Left cardiac atrium (tissue), 4 donors: ENCODE measurements at regions not wholly inside any gene's neighbourhood (a gene's known extent, or its start where the extent isn't known, plus 50 kb on each side); places are given as distances from the start of the nearest gene placed in this dataset.

ENCODE experiments used
- ATAC-seq, 2 donors: fragments of 200-7000 bp; cut with Tn5 transposase; one replicate each; pipeline ENCODE4 v1.9.1; 2020; ENCODE audit warnings: mild to moderate bottlenecking in 2 of 2, moderate library complexity in 2 of 2
- DNase-seq: peaks from one replicate; pipeline ENCODE4 v3.0.0-alpha.2; 2020
- intact Hi-C, 2 donors: fragments of 100-400 bp; cut with DNase I; formaldehyde crosslinking; loops; one replicate each; pipeline versions ENCODE4 v1.14.1 to v1.15.1; 2022 to 2023
- donor health status: DM: no; HTN: yes; CAD: no.
- donor health status: DM: no; HTN: yes; CAD: no; lungs with severe emphysema.
- donor health status: DM: yes; HTN: yes; CAD: no.
- donor health status: Dilated cardiomyopathy.

DNA sequence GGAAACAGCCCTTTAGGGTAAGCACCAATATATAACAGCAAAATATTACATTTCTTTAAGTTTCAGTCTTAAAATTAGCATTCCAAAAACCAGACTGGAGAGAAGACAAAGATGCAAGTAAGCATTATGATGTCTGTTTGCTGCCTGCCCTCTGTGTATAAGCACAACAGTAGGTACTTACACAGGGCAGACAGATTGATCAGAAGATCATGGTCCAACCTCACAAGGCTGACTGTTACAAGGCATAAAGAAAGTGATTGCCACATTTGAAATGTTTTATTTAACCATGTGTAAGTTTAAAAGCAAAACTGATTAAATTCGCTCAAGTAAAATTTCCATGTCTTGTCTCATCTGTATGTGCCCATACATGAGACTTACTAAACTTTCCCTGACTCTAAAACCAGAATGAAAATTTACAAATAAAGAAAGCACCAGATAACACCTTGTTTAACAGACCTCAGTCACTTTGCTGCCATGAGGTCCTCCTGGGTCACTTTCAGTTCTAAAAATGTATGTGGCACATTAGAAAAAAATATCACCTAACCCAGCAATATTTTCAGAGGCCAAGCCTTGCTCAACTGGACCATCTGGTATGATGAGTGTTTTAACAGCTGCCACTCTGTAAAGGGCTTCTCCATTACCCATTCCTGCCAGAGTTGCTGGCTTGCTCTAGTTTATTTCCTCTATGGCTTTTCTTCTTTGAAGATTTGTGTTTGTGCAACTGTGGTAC lies 297.0 kb downstream of the RBM26 start:
- intact Hi-C loops = no loop called here
- no peak for DNase-seq
- no peak for ATAC-seq

DNA sequence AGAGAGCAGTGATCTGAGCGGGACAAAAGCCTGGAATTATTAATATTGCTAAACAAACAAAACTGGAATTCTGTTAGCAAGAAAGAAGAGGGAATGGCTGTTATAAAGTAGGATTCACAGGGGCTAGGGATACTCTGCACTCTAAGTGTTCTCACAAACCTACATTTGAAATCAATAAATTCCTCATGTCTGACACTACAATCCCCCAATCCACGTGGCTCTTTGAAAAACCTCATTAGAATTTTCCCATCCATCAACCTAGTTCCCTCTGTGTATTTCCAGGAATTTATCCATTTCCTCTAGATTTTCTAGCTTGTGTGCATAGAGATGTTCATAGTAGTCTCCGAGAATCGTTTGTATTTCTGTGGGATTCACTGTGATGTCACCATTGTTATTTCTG lies 307.5 kb downstream of the RBM26 start:
- intact Hi-C loops = no loop called here
- ATAC-seq (no peak), DNase-seq (no peak)

DNA sequence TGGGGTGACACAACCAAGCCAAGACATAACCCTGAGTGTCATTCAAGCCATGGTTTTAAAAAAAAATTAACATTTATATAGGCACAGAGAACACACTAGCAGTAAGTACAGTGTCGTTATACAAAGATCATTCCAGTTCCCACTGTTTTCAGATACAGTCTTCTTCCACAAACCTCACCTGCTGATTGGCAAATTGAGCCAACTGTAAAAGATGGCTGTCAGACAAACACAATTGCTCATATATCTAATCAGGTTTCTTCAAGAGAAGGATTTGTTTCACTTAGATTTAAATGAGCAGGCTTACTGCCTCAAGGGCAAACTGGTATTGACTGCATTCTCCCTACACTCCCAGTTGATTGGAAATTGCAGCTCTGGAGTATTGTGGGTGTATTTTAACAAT lies 308.9 kb downstream of the RBM26 start:
- DNase-seq = no peak

DNA sequence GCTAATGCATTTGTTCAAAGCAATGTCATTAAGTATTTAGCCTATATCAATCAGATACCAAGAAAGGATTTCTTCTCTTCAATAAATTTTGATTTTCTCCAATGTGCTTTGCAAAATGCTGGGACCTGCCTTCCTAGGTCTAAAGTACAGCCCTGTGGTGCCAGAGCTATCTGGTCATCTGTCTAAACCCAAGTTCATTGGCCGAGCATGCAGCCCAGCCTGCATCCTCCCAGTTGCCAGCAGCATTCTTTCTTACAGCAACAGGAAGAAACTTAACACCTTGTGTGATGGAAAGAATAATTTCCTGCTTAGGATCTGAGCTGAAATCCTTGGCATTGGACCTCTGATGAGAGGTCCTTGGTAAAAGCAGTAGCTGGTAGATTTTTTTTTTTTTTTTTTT lies 310.0 kb downstream of the RBM26 start:
- ATAC-seq (no peak), DNase-seq (no peak)
- intact Hi-C loops = no loop called here

More for the DNA sequence above, 308.9 kb downstream of the RBM26 start:
- no peak for ATAC-seq
- intact Hi-C loops = no loop called here

DNA sequence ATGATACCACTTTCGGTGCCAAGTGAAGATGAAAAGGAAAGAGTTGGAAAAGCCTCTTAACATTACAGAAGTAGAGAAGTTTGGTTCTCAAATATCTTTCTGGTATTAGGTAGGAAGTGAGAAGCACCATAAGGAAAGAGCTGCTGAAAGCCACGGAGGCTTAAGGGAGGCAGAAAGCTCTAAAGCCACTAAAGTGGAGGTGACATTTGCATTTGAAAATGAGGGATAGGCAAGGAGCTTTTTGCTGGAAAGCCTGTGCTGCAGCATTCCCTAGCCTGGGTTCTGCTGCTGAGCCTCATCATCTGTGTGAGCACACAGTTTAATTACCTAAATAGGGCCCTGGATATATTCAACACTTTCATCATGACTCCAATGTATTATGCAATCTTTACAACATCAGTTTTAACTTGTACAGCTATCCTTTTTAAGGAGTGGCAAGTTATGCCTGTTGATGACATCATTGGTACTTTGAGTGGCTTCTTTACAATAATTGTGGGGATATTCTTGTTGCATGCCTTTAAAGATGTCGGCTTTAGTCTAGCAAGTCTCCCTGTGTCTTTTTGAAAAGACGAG lies 315.4 kb downstream of the RBM26 start:
- intact Hi-C loops = no loop called here
- ATAC-seq (no peak), DNase-seq (no peak)

DNA sequence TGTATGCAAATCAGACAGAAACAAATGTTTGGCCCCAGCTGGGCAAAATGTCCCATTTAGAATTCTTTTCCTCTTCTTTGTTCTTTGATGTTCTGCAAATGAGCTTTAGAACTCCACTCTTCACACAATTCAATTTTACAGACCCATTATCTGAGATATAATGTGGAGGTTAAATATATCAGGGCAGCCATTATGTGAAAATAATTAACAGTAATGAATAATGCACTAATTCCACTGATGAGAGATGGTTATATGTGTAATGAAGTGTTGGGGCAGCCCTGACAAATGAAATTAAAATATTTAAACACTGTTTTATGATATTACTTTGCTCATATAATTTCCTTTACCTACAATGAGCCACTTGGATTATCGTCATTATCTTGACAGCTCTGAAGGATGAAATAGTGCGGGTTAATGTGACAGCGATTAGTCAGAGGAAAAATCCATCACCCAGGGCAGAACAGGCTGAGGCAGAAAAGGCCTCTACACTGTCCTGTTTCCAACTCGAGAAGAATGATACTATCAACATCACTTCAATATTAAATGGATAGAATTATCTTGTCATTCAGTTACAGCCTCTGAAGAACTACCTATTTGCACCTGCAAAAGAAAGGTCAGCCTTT lies 321.1 kb downstream of the RBM26 start:
- DNase-seq (no peak), ATAC-seq (no peak)
- intact Hi-C loops = no loop called here

DNA sequence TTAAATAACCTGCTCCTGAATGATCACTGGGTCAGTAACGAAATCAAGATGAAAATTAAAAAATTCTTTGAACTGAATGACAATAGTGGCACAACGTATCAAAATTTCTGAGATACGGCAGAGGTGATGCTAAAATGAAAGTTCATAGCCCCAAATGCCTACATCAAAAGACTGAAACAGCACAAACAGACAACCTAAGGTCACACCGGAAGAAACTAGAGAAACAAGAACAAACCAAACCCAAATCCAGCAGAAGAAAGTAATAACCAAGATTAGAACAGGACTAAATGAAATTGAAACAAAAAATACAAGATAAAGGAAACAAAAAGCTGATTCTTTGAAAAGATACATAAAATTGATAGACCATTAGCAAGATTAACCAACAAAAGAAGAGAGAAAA lies 324.1 kb downstream of the RBM26 start:
- intact Hi-C loops = no loop called here
- ATAC-seq (no peak), DNase-seq (no peak)

DNA sequence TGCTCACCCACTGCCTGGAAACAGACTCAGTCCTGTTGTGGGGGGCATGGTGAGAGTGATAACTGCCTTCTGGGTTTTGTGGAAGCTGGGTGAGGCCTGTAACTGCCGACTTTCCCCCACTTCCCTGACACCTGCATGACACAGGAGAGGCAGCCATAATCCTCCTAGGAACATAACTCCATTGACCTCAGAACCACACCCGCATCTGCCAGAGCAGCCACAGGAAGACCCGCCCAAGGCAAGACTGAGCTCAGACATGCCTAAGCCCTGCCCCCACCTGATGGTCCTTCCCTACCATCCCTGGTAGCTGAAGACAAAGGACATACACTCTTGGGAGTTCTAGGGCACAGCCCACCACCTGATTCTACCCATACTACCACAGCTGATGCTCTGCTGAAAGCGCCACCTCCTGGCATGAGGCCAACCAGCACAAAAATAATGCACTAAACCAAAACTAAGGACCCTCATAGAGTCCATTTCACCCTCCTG lies 326.7 kb downstream of the RBM26 start:
- ATAC-seq = no peak
- DNase-seq = no peak
- intact Hi-C loops = no loop called here

DNA sequence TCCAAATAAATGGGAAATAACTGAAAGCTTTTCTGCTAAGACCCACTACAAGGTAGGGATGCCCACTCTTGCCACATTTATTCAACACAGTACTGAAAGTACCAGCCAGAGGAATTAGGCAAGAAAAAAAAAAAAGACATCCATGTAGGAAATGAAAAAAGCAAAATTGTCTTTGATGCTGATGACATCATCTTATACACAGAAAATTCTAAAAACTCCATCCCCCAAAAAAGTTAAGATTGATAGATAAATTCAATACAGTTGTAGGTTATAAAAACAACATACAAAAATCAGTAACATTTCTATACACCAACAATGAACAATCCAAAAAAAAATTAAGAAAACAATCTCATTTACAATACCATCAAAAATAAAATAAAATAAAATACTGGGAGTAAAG lies 330.4 kb downstream of the RBM26 start:
- no peak for ATAC-seq
- intact Hi-C loops = no loop called here
- DNase-seq = no peak

DNA sequence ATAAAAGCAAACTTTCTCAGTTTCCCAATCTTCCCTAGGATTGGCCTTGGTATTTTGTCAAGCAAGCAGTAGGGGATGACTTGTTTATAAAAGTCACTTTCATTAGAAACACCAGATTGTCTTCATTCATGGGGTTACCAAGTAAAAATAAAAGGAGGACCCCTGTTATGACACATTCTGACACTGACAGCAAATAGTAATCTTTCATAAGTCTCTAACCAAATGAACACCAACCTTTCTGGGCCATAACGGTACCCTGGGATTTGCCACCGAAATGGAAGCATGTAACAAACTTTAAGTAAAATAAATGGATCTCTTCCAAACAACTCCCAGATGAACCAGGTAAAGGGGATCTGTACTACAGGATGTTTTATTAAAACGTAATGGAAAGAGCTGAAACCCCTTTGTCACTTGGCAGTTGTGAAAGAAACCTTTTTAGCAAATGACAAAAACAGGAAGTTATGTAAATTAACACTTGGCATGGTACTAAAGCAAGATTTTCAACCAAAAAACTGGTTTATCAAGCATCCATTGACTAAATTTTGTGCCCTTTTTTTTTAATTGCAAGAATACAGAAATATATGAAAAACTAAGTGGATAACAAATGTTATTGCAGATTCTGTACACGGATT lies 335.6 kb downstream of the RBM26 start:
- intact Hi-C loops = no loop called here
- DNase-seq (no peak), ATAC-seq (no peak)

DNA sequence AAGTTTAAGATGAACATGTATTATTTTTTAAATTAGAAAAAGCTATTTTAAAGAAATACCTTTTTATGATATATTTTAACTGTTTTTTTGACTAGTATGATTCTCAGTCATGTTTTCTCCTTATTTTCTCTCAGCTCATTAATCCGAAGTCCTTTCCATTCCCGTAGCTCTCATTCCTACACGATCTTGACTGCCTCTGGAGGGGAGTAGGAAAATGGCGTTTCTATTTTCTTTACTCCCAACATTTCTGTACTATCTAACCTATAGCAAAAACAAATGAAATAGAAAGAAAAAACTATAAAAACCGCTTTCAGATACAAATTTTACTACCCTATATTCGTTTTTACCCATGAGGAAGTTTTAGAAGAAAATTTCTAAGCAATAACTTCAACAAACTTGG lies 343.8 kb downstream of the RBM26 start:
- no peak for ATAC-seq
- intact Hi-C loops = no loop called here
- DNase-seq = no peak

DNA sequence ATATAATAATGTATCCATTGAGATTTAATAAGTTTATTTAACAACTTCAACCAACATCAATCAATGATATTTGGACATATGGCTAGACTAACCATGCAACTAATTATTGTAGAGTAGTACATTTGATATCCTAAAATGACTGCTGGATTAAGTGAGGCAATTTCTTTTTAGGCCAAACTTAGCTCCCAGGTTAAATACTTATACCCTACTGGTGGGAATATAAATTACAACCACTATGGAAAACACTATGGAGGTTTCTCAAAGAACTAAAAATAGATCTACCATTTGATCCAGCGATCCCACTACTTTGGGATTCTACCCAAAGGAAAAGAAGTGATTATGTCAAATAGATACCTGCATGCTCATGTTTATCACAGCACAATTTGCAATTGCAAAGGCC lies 345.8 kb downstream of the RBM26 start:
- ATAC-seq (no peak), DNase-seq (no peak)
- intact Hi-C loops = no loop called here

DNA sequence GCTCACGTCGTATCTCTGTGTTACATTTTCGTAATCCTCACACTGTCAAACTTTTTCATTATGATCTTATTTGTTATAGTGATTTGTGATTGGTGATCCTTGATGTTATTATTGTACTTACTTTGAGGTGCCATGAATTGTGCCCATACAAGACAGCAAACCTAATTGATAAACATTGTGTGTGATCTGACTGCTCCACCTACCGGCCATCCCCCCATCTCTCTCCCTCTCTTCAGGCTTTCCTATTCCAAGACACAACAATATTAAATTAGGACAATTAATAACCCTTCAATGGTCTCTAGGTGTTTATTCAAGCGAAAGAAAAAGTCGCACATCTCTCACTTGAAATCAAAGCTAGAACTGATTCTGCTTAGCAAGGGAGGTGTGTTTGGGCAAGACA lies 349.3 kb downstream of the RBM26 start:
- DNase-seq (no peak), ATAC-seq (no peak)
- intact Hi-C loops = no loop called here

DNA sequence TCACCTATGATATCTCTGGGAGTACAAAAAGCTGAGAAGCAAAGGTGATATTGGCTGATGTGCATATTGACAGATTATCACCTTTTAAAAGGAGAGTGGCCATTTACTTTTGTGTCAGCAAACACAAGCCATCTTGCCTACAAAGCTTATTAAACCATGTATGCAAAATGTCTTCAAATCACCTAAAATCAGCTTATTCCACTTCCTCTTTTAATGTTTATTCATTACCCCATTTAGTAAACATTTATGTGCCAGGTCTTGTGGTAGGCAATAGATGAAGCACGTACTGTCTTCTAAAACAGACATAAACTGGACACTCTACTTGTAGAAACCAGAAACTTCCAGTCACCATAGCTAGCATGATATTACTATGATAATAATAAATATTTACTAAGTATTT lies 354.6 kb downstream of the RBM26 start:
- intact Hi-C loops = no loop called here
- DNase-seq (no peak), ATAC-seq (no peak)

DNA sequence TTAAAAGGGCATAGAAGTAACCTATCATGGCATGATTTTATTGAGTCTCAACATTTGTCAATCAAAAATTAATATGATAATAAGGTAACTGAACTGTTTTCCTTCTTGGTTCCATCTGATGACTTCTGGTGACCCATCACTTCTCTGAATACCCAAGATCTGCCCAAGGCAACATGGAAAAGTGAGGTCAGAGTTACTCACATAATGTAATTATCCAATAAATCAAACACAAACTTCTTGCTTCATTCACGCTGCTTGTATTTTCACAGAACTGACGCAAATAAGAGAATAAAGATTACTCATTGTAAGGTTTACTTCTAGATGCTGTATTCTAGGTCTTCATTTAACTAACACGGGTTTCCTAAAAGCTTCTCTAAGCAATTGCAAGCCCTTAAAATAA lies 361.6 kb downstream of the RBM26 start:
- DNase-seq (no peak), ATAC-seq (no peak)
- intact Hi-C loops = no loop called here

DNA sequence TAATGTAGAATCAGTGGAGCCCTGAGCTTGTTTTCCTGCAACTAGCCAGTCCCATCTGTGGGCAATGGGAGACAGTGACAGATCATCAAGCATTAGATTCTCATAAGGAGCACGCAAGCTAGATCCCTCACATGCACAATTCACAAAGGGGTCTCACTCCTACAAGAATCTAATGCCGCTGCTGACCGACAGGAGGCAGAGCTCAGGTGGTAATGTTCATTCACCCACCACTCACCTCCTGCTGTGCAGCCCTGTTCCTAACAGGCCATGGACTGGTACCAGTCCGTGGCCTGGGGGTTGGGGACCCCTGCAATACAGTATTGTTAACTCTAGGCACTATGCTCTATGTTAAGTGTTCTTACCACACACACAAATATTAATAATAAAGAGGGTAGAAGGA lies 362.8 kb downstream of the RBM26 start:
- ATAC-seq = no peak
- intact Hi-C loops = no loop called here
- DNase-seq = no peak

DNA sequence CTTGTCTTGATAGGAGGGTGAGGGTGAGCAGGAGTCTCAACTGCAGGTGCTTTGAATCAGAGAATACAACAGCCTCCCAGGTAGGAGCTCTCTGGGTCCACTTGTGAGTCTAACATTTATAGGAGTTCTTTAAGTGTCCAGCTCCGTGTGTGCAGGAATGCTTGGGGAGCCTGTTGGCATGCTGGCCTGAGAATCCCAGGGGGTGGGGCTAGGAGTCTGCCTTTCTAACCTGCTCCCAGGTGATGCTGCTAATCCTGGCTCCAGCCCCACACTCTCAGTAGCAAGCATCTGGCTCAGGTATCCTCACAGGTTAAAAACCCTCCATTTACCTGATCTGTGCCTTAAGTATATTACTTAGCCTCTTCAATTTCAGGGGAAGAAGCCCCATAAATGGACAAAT lies 368.9 kb downstream of the RBM26 start:
- intact Hi-C loops = no loop called here
- ATAC-seq (no peak), DNase-seq (no peak)

DNA sequence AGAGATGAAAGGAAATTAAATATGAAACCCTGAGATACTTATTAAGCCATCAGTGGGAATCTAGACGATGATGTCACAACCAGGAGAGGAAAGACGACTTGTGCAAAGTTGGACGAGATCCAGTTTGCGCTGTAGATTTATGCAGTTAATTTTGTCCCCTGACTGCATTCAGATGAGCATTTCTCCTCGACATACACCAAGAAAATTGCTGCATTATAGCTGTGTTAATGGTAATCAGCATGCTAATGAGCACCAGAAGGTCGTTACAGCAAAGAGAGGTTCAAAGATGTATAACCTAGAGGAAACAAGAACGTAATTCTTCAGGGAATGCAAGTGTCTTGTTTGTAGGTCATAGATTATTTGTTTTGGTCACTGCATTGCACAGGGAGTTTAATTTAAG lies 371.7 kb downstream of the RBM26 start:
- ATAC-seq (no peak), DNase-seq (no peak)

DNA sequence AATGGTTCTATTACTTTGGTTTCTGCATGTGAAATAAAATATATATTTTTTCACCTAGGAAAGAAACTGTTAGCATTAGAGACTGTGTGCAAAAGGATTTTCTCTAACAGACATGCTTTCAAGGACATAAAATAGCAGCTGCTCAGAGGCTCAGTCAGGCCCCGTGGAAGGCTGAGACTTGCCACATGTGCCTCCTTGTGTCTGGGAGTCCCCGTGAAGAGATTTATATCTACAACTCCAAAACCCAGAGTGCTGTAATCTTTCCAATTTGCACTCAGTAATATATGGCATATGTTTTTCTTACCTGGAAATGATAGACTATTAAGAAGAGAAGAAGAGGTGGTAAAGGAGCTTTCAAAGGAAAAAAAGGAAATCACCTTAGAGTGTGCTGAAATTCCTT lies 371.6 kb upstream of the OBI1 start:
- intact Hi-C loops = no loop called here
- ATAC-seq = no peak

More for the DNA sequence above, 371.7 kb downstream of the RBM26 start:
- intact Hi-C loops = no loop called here

DNA sequence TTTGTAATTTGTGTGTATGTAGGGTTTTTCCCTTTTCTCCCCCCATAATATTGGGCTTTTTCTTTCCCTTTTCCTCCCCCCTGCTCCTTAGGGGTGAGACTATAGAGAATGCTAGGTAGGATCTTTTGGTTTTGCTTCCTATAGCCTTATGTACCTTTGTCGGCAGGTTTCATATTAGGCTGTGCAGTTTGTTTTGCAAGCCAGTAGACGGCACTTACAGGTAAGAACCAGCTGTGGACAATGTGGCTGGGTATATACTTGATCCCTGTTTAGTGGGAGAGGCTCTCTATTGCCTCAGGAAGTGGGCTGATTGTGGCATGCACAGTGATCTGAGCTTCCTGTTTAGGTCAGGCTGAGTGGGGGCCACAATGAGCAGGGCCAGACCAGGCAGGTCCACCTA lies 359.2 kb upstream of the OBI1 start:
- intact Hi-C loops = no loop called here
- no peak for DNase-seq
- ATAC-seq = no peak

More for the DNA sequence above, 371.6 kb upstream of the OBI1 start:
- DNase-seq = no peak
